A549 (cell line): ENCODE measurements at regions not wholly inside any gene's neighbourhood (a gene's known extent, or its start where the extent isn't known, plus 50 kb on each side); places are given as distances from the start of the nearest gene placed in this dataset.

Experiments used
- ATAC-seq, 2 experiments: fragments of 200-7000 bp in 1 of 2; fragments of >200 bp in 1 of 2; cut with Nextera tagmentation in 1 of 2; cut with Tn5 transposase in 1 of 2; 3 replicates each; pipeline versions ENCODE4 v1.8.0 to v1.9.1; 2018 to 2020; ENCODE audit warnings: mild to moderate bottlenecking in 1 of 2, moderate library complexity in 1 of 2
- CTCF ChIA-PET: fragments of 300-600 bp; sonication (Branson Sonifier 250); formaldehyde crosslinking; extraction: SDS; loops from one replicate; lab custom pipeline; 2021; ENCODE audit warnings: antibody characterized with exemption, inconsistent platforms; lab: Yijun Ruan, JAX
- POLR2A ChIA-PET: fragments of 350-600 bp; formaldehyde crosslinking; extraction: SDS; loops from one replicate; lab custom pipeline; 2021; ENCODE audit warnings: antibody characterized with exemption, inconsistent platforms; lab: Yijun Ruan, JAX
- DNase-seq, 2 experiments: peaks; one replicate each; pipeline versions ENCODE4 v3.0.0 to v3.0.0-alpha.2; 2011 to 2016; ENCODE audit warnings: low read depth in 1 of 2, low spot score in 1 of 2
- FAIRE-seq: peaks from 2 replicates; lab custom pipeline; 2011; peaks lifted over from hg19 to GRCh38; lab: Jason Lieb, UNC
- H3K27ac ChIP-seq, 2 experiments: fragments of >200 bp; sonication (Bioruptor Twin); formaldehyde crosslinking; 3 replicates each; pipeline ENCODE4 v1.5.1; 2016 to 2017
- H3K4me1 ChIP-seq: fragments of >200 bp; sonication (Bioruptor Twin); formaldehyde crosslinking; 3 replicates; pipeline ENCODE4 v1.6.1; 2016
- H3K4me2 ChIP-seq: fragments of >200 bp; sonication (Bioruptor Twin); formaldehyde crosslinking; 3 replicates; pipeline ENCODE4 v1.6.1; 2016
- H3K4me3 ChIP-seq: fragments of >200 bp; sonication (Bioruptor Twin); formaldehyde crosslinking; 3 replicates; pipeline ENCODE4 v1.5.1; 2016
- H3K9me3 ChIP-seq: fragments of >200 bp; sonication (Bioruptor Twin); formaldehyde crosslinking; 3 replicates; pipeline ENCODE4 v1.6.1; 2016
- BCL3 ChIP-seq: fragments of >200 bp; sonication (Bioruptor Twin); formaldehyde crosslinking; IDR thresholded peaks from 3 replicates; pipeline ENCODE4 v1.6.1; 2016
- CBX2 ChIP-seq: fragments of 200-600 bp; sonication (generic); IDR thresholded peaks from 2 replicates; pipeline ENCODE4 v1.6.1; 2016; ENCODE audit warnings: low read depth, mild to moderate bottlenecking, borderline replicate concordance
- CBX8 ChIP-seq: fragments of 200-600 bp; sonication (generic); IDR thresholded peaks from 2 replicates; pipeline ENCODE4 v1.6.1; 2016
- E2F6 ChIP-seq: IDR thresholded peaks from 2 replicates; pipeline ENCODE4 v1.6.1; 2012; ENCODE audit warnings: low read depth, borderline replicate concordance
- EHF ChIP-seq: fragments of 250-450 bp; sonication (Bioruptor Pico); IDR thresholded peaks from 2 replicates; pipeline ENCODE4 v1.5.0; 2020; ENCODE audit warnings: mild to moderate bottlenecking
- FOSB ChIP-seq: fragments of 250-450 bp; sonication (Bioruptor Pico); IDR thresholded peaks from 2 replicates; pipeline ENCODE4 v1.5.0; 2020; ENCODE audit warnings: mild to moderate bottlenecking, moderate library complexity
- FOSL2 ChIP-seq, 2 experiments: fragments of 450-650 bp in 1 of 2; fragments of >200 bp in 1 of 2; sonication (Bioruptor Twin) in 1 of 2; formaldehyde crosslinking; IDR thresholded peaks; 2 replicates each; pipeline versions ENCODE4 v1.5.0 to v1.6.1; 2016 to 2020; ENCODE audit warnings: mild to moderate bottlenecking in 1 of 2, moderate library complexity in 1 of 2
- FOXS1 ChIP-seq: fragments of 250-450 bp; sonication (Bioruptor Pico); IDR thresholded peaks from 2 replicates; pipeline ENCODE4 v1.5.0; 2020; ENCODE audit warnings: mild to moderate bottlenecking, moderate library complexity
- GATA3 ChIP-seq: IDR thresholded peaks from 2 replicates; pipeline ENCODE4 v1.6.1; 2012; ENCODE audit warnings: borderline replicate concordance
- HDAC2 ChIP-seq: fragments of 200-600 bp; sonication (generic); IDR thresholded peaks from 2 replicates; pipeline ENCODE4 v1.6.1; 2016
- HES2 ChIP-seq: fragments of >200 bp; sonication (Bioruptor Twin); formaldehyde crosslinking; IDR thresholded peaks from 2 replicates; pipeline ENCODE4 v1.6.1; 2016
- HEYL ChIP-seq: fragments of 250-450 bp; sonication (Bioruptor Pico); IDR thresholded peaks from 2 replicates; pipeline ENCODE4 v1.8.0; 2021; ENCODE audit warnings: mild to moderate bottlenecking, moderate library complexity
- HOXA7 ChIP-seq: fragments of 250-450 bp; sonication (Bioruptor Pico); IDR thresholded peaks from 2 replicates; pipeline ENCODE4 v1.5.0; 2020; ENCODE audit warnings: mild to moderate bottlenecking, moderate library complexity
- HOXB5 ChIP-seq: fragments of 250-450 bp; sonication (Bioruptor Pico); IDR thresholded peaks from 2 replicates; pipeline ENCODE4 v1.5.0; 2020; ENCODE audit warnings: mild to moderate bottlenecking, moderate library complexity
- JUN ChIP-seq, 2 experiments: fragments of >200 bp; sonication (Bioruptor Twin); formaldehyde crosslinking; IDR thresholded peaks; 2 replicates in 1 of 2; 3 replicates in 1 of 2; pipeline ENCODE4 v1.6.1; 2016 to 2017
- JUNB ChIP-seq: fragments of >200 bp; sonication (Bioruptor Twin); formaldehyde crosslinking; IDR thresholded peaks from 2 replicates; pipeline ENCODE4 v1.6.1; 2016
- KDM1A ChIP-seq: fragments of 200-600 bp; sonication (generic); IDR thresholded peaks from 2 replicates; pipeline ENCODE4 v1.6.1; 2016; ENCODE audit warnings: low read depth, mild to moderate bottlenecking
- NFE2L2 ChIP-seq: fragments of 150-350 bp; conservative IDR thresholded peaks from 2 replicates; pipeline ENCODE4 v1.6.1; 2014; ENCODE audit warnings: low read length
- NR3C1 ChIP-seq: fragments of >200 bp; sonication (Bioruptor Twin); formaldehyde crosslinking; IDR thresholded peaks from 3 replicates; pipeline ENCODE4 v1.6.1; 2017
- PBX3 ChIP-seq: IDR thresholded peaks from 2 replicates; pipeline ENCODE4 v1.6.1; 2012
- PHF8 ChIP-seq: fragments of 200-600 bp; sonication (generic); IDR thresholded peaks from 2 replicates; pipeline ENCODE4 v1.6.1; 2016; ENCODE audit warnings: low read depth, mild to moderate bottlenecking, antibody characterized with exemption, moderate library complexity, borderline replicate concordance
- POLR2A ChIP-seq: IDR thresholded peaks from 2 replicates; pipeline ENCODE4 v1.6.1; 2012; ENCODE audit warnings: mild to moderate bottlenecking, low read length
- RARB ChIP-seq: fragments of 250-450 bp; sonication (Bioruptor Pico); IDR thresholded peaks from 2 replicates; pipeline ENCODE4 v1.8.0; 2021; ENCODE audit warnings: mild to moderate bottlenecking, moderate library complexity
- RCOR1 ChIP-seq: fragments of 150-350 bp; IDR thresholded peaks from 2 replicates; pipeline ENCODE4 v1.6.1; 2014; ENCODE audit warnings: antibody characterized with exemption, low read length, low read depth
- REST ChIP-seq: fragments of 200-600 bp; sonication (generic); IDR thresholded peaks from 2 replicates; pipeline ENCODE4 v1.6.1; 2016; ENCODE audit warnings: antibody characterized with exemption, mild to moderate bottlenecking, moderate library complexity
- RNF2 ChIP-seq: fragments of 200-600 bp; sonication (generic); IDR thresholded peaks from 2 replicates; pipeline ENCODE4 v1.6.1; 2016; ENCODE audit warnings: low read depth, mild to moderate bottlenecking, antibody characterized with exemption, moderate library complexity, borderline replicate concordance
- SMC3 ChIP-seq: fragments of >200 bp; sonication (Bioruptor Twin); formaldehyde crosslinking; IDR thresholded peaks from 3 replicates; pipeline ENCODE4 v1.6.1; 2018; ENCODE audit warnings: inconsistent platforms
- SREBF2 ChIP-seq: fragments of 450-650 bp; IDR thresholded peaks from 2 replicates; pipeline ENCODE4 v1.6.1; 2014; ENCODE audit warnings: mild to moderate bottlenecking, moderate library complexity
- WGBS: methylation state at CpG from one replicate; pipeline ENCODE4 v1.1.6; 2017; ENCODE audit errors: missing lambda C conversion rate; 5-methylcytosine and 5-hydroxymethylcytosine counted together
- TF ChIP-seq, protein P1 (sequence below): fragments of 250-450 bp; sonication (Bioruptor Pico); IDR thresholded peaks from 2 replicates; pipeline ENCODE4 v1.5.0; 2021; ENCODE audit warnings: mild to moderate bottlenecking, moderate library complexity, borderline replicate concordance

DNA sequence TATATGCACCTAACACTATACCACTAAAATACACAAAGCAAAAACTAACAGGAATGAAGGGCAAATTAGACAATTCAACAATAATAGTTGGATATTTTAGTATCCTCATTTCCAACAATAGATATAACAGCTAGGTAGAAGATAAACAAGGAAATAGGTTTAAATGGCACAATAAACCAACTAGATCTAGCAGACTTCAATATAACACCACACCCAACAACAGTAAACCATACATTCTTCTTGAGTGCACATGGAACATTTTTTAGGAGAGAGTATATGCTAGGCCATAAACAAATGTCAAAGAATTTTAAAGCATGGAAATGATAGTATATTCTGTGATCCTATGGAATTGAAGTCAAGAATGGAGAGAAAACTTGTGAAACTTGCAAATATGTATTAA, 138.4 kb downstream of the NDUFA10 start (continued):
- TF ChIP-seq, protein P1, sequence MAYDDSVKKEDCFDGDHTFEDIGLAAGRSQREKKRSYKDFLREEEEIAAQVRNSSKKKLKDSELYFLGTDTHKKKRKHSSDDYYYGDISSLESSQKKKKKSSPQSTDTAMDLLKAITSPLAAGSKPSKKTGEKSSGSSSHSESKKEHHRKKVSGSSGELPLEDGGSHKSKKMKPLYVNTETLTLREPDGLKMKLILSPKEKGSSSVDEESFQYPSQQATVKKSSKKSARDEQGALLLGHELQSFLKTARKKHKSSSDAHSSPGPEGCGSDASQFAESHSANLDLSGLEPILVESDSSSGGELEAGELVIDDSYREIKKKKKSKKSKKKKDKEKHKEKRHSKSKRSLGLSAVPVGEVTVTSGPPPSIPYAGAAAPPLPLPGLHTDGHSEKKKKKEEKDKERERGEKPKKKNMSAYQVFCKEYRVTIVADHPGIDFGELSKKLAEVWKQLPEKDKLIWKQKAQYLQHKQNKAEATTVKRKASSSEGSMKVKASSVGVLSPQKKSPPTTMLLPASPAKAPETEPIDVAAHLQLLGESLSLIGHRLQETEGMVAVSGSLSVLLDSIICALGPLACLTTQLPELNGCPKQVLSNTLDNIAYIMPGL: no peak
- no peak for TF ChIP-seq NFE2L2
- TF ChIP-seq CBX8: no peak
- TF ChIP-seq HES2: no peak
- no peak for TF ChIP-seq CBX2

GRCh38 chr2:239884875-239885274, 140.3 kb downstream of the NDUFA10 start:
- Histone ChIP-seq H3K4me3 (no peak overlapping the region), H3K4me2 (no peak overlapping the region), H3K4me1 (no peaks in the 10 kb centered on the region), H3K9me3 (peaks cover 33% of the 10 kb centered on the region), H3K27ac (no peak overlapping the region)
- WGBS: 24% methylated on average over 2 of the region's 2 CpGs
- no peak for TF ChIP-seq SMC3
- no peak for TF ChIP-seq NR3C1
- no peak for TF ChIP-seq EHF
- no peak for TF ChIP-seq RCOR1
- no peak for TF ChIP-seq PBX3
- TF ChIP-seq HEYL (CRISPR knock-in tag): no peak
- no peak for TF ChIP-seq SREBF2
- no peak for TF ChIP-seq KDM1A
- no peak for TF ChIP-seq HDAC2
- TF ChIP-seq GATA3: no peak
- TF ChIP-seq RARB: no peak
- TF ChIP-seq JUN (IDR thresholded peaks at IDR 0.05): no peak
- TF ChIP-seq FOXS1 (CRISPR knock-in tag): no peak
- no peak for TF ChIP-seq FOSL2 (IDR thresholded peaks at IDR 0.05)
- TF ChIP-seq FOSL2 (CRISPR knock-in tag; IDR thresholded peaks at IDR 0.05): no peak
- TF ChIP-seq, protein P1: no peak
- TF ChIP-seq PHF8: no peak
- no peak for TF ChIP-seq E2F6
- TF ChIP-seq RNF2: no peak
- no peak for TF ChIP-seq FOSB (CRISPR knock-in tag)
- ChIA-PET POLR2A (no interaction called here), CTCF (no interaction called here)
- ATAC-seq (no peak), DNase-seq (no peak), FAIRE-seq (no peak)

- ChIA-PET POLR2A (no interaction called here), CTCF (no interaction called here)
- no peak overlapping the region for H3K27ac ChIP-seq
- H3K4me1 ChIP-seq: no peaks in the 10 kb centered on the region
- DNase-seq: no peak
- 55% methylated on average over 3 of the region's 5 CpGs for WGBS
- peaks cover 33% of the 10 kb centered on the region for H3K9me3 ChIP-seq
- FAIRE-seq: no peak
- no peak overlapping the region for H3K4me2 ChIP-seq
- no peak overlapping the region for H3K4me3 ChIP-seq
- no peak for ATAC-seq
- TF ChIP-seq NR3C1 (no peak), FOXS1 (CRISPR knock-in tag) (no peak), RNF2 (no peak), NFE2L2 (no peak), JUNB (no peak), HOXB5 (CRISPR knock-in tag) (no peak), HOXA7 (CRISPR knock-in tag) (no peak), BCL3 (no peak), EHF (no peak), POLR2A (no peak), REST (no peak), KDM1A (no peak)
These were observed 141.1 kb downstream of the NDUFA10 start for GRCh38 chr2:239884051-239884405.
